Ascending aorta (tissue), 2 donors: ENCODE measurements at regions not wholly inside any gene's neighbourhood (a gene's known extent, or its start where the extent isn't known, plus 50 kb on each side); places are given as distances from the start of the nearest gene placed in this dataset.

Experiments
- DNase-seq, 2 donors: peaks; one replicate each; pipeline ENCODE4 v3.0.0-alpha.2; 2019; ENCODE audit warnings: low spot score in 2 of 2
- H3K27ac ChIP-seq, 2 donors: fragments of 200-600 bp; sonication (generic); one replicate each; pipeline ENCODE4 v1.5.1; 2016 to 2017; ENCODE audit warnings: mild to moderate bottlenecking in 1 of 2
- H3K27me3 ChIP-seq: fragments of 200-600 bp; sonication (generic); one replicate; pipeline ENCODE4 v1.5.1; 2017
- H3K36me3 ChIP-seq, 2 donors: fragments of 200-600 bp; sonication (generic); one replicate each; pipeline ENCODE4 v1.5.1; 2016
- H3K4me1 ChIP-seq, 2 donors: fragments of 200-600 bp; sonication (generic); one replicate each; pipeline ENCODE4 v1.5.1; 2016 to 2017; ENCODE audit warnings: mild to moderate bottlenecking in 1 of 2
- H3K4me3 ChIP-seq, 2 donors: fragments of 200-600 bp; sonication (generic); one replicate each; pipeline ENCODE4 v1.5.1; 2016 to 2017; ENCODE audit warnings: mild to moderate bottlenecking in 1 of 2
- H3K9me3 ChIP-seq, 2 donors: fragments of 200-600 bp; sonication (generic); one replicate each; pipeline ENCODE4 v1.5.1; 2016
- intact Hi-C: fragments of 100-400 bp; cut with DNase I; formaldehyde crosslinking; loops from one replicate; pipeline ENCODE4 v1.15.1; 2023
- TF ChIP-seq, protein P1 (sequence below), 3 experiments: fragments of 200-600 bp in 2 of 3; fragments of 450-650 bp in 1 of 3; sonication (generic) in 2 of 3; IDR thresholded peaks; one replicate each; pipeline ENCODE4 v1.5.1; 2016 to 2019; ENCODE audit warnings: antibody characterized with exemption in 3 of 3, mild to moderate bottlenecking in 1 of 3, moderate library complexity in 1 of 3

DNA sequence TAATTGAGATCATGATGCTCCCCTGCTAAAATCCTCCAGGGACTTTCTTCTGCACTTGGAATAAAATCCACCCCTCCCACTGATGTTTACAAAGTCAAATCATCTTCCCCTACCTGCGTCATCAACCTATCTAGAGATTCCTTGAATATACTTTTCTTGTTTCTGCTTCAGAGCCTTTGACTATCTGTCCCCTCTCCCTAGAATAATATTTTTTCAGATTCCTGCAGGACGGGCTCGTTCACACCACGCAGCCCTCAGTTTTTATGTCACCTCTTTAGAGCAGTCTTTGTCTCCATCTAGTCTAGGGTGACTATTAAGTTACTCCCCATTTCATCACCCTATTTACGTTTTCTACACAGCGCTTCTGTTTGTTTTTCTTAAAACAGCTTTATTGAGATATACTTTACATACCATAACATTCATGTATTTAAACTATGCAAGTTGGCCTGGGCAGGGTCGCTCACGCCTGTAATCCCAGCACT lies 94.8 kb upstream of the SESN3 start:
- Histone ChIP-seq H3K36me3 (no peaks in the 10 kb centered on the region), H3K9me3 (no peaks in the 10 kb centered on the region), H3K27ac (no peak overlapping the region), H3K27me3 (no peaks in the 10 kb centered on the region), H3K4me3 (no peak overlapping the region), H3K4me1 (no peaks in the 10 kb centered on the region)
- intact Hi-C loops: no loop called here
- DNase-seq: no peak
- TF ChIP-seq, protein P1, sequence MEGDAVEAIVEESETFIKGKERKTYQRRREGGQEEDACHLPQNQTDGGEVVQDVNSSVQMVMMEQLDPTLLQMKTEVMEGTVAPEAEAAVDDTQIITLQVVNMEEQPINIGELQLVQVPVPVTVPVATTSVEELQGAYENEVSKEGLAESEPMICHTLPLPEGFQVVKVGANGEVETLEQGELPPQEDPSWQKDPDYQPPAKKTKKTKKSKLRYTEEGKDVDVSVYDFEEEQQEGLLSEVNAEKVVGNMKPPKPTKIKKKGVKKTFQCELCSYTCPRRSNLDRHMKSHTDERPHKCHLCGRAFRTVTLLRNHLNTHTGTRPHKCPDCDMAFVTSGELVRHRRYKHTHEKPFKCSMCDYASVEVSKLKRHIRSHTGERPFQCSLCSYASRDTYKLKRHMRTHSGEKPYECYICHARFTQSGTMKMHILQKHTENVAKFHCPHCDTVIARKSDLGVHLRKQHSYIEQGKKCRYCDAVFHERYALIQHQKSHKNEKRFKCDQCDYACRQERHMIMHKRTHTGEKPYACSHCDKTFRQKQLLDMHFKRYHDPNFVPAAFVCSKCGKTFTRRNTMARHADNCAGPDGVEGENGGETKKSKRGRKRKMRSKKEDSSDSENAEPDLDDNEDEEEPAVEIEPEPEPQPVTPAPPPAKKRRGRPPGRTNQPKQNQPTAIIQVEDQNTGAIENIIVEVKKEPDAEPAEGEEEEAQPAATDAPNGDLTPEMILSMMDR (IDR thresholded peaks at IDR 0.05): no peak

GRCh38 chr11:95324826-95325225 lies 93.8 kb upstream of the SESN3 start:
- Histone ChIP-seq H3K27ac (no peak overlapping the region), H3K9me3 (no peaks in the 10 kb centered on the region), H3K36me3 (no peaks in the 10 kb centered on the region), H3K4me3 (no peak overlapping the region), H3K4me1 (no peaks in the 10 kb centered on the region), H3K27me3 (no peaks in the 10 kb centered on the region)
- DNase-seq: no peak
- TF ChIP-seq, protein P1 (IDR thresholded peaks at IDR 0.05): no peak
- intact Hi-C loops: no loop called here

GRCh38 chr11:95322539-95322938 lies 91.5 kb upstream of the SESN3 start:
- Histone ChIP-seq H3K36me3 (no peaks in the 10 kb centered on the region), H3K27me3 (no peaks in the 10 kb centered on the region), H3K27ac (no peak overlapping the region), H3K4me3 (no peak overlapping the region), H3K9me3 (no peaks in the 10 kb centered on the region), H3K4me1 (no peaks in the 10 kb centered on the region)
- no peak for DNase-seq
- TF ChIP-seq, protein P1 (IDR thresholded peaks at IDR 0.05): no peak
- intact Hi-C loops: no loop called here

GRCh38 chr11:95318498-95318897 lies 87.5 kb upstream of the SESN3 start:
- H3K36me3 ChIP-seq: no peaks in the 10 kb centered on the region
- no peak overlapping the region for H3K4me3 ChIP-seq
- DNase-seq: no peak
- no peaks in the 10 kb centered on the region for H3K27me3 ChIP-seq
- H3K4me1 ChIP-seq: no peaks in the 10 kb centered on the region
- H3K9me3 ChIP-seq: no peaks in the 10 kb centered on the region
- TF ChIP-seq, protein P1 (IDR thresholded peaks at IDR 0.05): no peak
- intact Hi-C loops: no loop called here
- no peak overlapping the region for H3K27ac ChIP-seq

DNA sequence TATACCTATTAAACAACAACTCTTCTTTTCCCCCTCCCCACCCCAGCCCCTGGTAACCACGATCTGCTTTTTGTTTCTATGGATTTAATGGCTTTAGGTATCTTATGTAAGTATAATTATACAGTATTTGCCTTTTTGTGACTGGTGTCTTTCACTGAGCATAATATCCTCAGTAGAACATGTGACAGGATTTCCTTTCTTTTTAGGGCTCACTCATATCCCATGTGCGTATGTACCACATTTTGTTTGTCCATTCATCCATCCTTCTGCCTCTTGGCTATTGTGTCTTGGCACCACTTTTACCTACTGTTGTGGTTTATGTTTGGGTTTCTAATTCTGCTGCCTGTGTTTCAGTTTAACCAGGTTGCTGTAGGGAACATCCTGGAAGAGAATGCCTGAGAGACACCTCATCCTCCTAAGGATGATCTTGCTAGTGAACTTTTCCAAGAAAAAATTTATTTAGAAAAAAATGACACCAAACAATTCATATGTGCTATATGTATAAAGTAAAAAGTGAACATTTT lies 77.6 kb upstream of the SESN3 start:
- intact Hi-C loops: no loop called here

More for the DNA sequence above, 77.6 kb upstream of the SESN3 start:
- H3K27me3 ChIP-seq: no peaks in the 10 kb centered on the region
- TF ChIP-seq, protein P1 (IDR thresholded peaks at IDR 0.05): no peak
- H3K4me3 ChIP-seq: no peak overlapping the region
- H3K27ac ChIP-seq: no peak overlapping the region
- DNase-seq: no peak
- no peaks in the 10 kb centered on the region for H3K4me1 ChIP-seq
- H3K9me3 ChIP-seq: no peaks in the 10 kb centered on the region
- no peaks in the 10 kb centered on the region for H3K36me3 ChIP-seq
